ENCODE measurements at regions not wholly inside any gene's neighbourhood (a gene's known extent, or its start where the extent isn't known, plus 50 kb on each side); places are given as distances from the start of the nearest gene placed in this dataset.
"Not testable (repeated sequence)": the region's sequence is repeated elsewhere in the genome, so short reads cannot be mapped to it uniquely, and the experiment has no call there.

- H3K9me3 ChIP-seq (ENCODE audit: control insufficient read depth, low read length) = no peaks in the 10 kb centered on the region
- 2 to 7% methylated on average over 10 to 12 of the region's 14 CpGs for WGBS, 2 experiments (ENCODE audit: insufficient coverage in 2 of 2)
Observed at GRCh38 chr4:112817933-112818593, 181.1 kb downstream of the LARP7 start.

GRCh38 chr4:112818594-112818965 lies 181.6 kb downstream of the LARP7 start:
- H3K4me1 ChIP-seq (ENCODE audit: control insufficient read depth, insufficient read depth, low read length, poor library complexity, severe bottlenecking) = peaks cover 25% of the 10 kb centered on the region
- peak overlapping the region; percentile 95 for H3K27ac ChIP-seq (ENCODE audit: low read depth, low read length, severe bottlenecking)
- H3K9me3 ChIP-seq (ENCODE audit: control insufficient read depth, low read length) = no peaks in the 10 kb centered on the region
- WGBS, 2 experiments (ENCODE audit: insufficient coverage in 2 of 2) = 60 to 64% methylated on average over 1 of the region's 3 CpGs
- H3K4me3 ChIP-seq (ENCODE audit: extremely low read depth, insufficient read depth, low read length, poor library complexity, severe bottlenecking) = peak overlapping the region; percentile 36
- H3K36me3 ChIP-seq (ENCODE audit: control insufficient read depth, insufficient read depth, low read length) = peaks cover 4% of the 10 kb centered on the region

More at GRCh38 chr4:112817933-112818593, 181.1 kb downstream of the LARP7 start:
- H3K27ac ChIP-seq (ENCODE audit: low read depth, low read length, severe bottlenecking) = peak overlapping the region; percentile 95
- H3K36me3 ChIP-seq (ENCODE audit: control insufficient read depth, insufficient read depth, low read length) = peaks cover 4% of the 10 kb centered on the region
- peaks cover 27% of the 10 kb centered on the region for H3K4me1 ChIP-seq (ENCODE audit: control insufficient read depth, insufficient read depth, low read length, poor library complexity, severe bottlenecking)
- H3K4me3 ChIP-seq (ENCODE audit: extremely low read depth, insufficient read depth, low read length, poor library complexity, severe bottlenecking) = peak overlapping the region; percentile 36

- 80 to 94% methylated on average over 1 to 3 of the region's 5 CpGs for WGBS, 2 experiments (ENCODE audit: insufficient coverage in 2 of 2)
- Histone ChIP-seq H3K9me3 (ENCODE audit: control insufficient read depth, low read length) (no peaks in the 10 kb centered on the region), H3K36me3 (ENCODE audit: control insufficient read depth, insufficient read depth, low read length) (peaks cover 5% of the 10 kb centered on the region), H3K4me3 (ENCODE audit: extremely low read depth, insufficient read depth, low read length, poor library complexity, severe bottlenecking) (no peak overlapping the region), H3K27ac (ENCODE audit: low read depth, low read length, severe bottlenecking) (no peak overlapping the region), H3K4me1 (ENCODE audit: control insufficient read depth, insufficient read depth, low read length, poor library complexity, severe bottlenecking) (peaks cover 20% of the 10 kb centered on the region)
Observed at GRCh38 chr4:112819729-112820128, 182.8 kb downstream of the LARP7 start.

- Histone ChIP-seq H3K4me3 (ENCODE audit: extremely low read depth, insufficient read depth, low read length, poor library complexity, severe bottlenecking) (no peak overlapping the region), H3K9me3 (ENCODE audit: control insufficient read depth, low read length) (no peaks in the 10 kb centered on the region), H3K4me1 (ENCODE audit: control insufficient read depth, insufficient read depth, low read length, poor library complexity, severe bottlenecking) (peaks cover 12% of the 10 kb centered on the region), H3K27ac (ENCODE audit: low read depth, low read length, severe bottlenecking) (peak overlapping the region; percentile 33), H3K36me3 (ENCODE audit: control insufficient read depth, insufficient read depth, low read length) (peaks cover 8% of the 10 kb centered on the region)
Observed at GRCh38 chr4:112823156-112823555, 186.2 kb downstream of the LARP7 start.

GRCh38 chr4:112823606-112824005 lies 186.7 kb downstream of the LARP7 start:
- peak overlapping the region; percentile 33 for H3K27ac ChIP-seq (ENCODE audit: low read depth, low read length, severe bottlenecking)
- H3K9me3 ChIP-seq (ENCODE audit: control insufficient read depth, low read length) = no peaks in the 10 kb centered on the region
- peaks cover 10% of the 10 kb centered on the region for H3K4me1 ChIP-seq (ENCODE audit: control insufficient read depth, insufficient read depth, low read length, poor library complexity, severe bottlenecking)
- WGBS, 2 experiments (ENCODE audit: insufficient coverage in 2 of 2) = no CpG with 5 or more reads among the region's 2 CpGs
- H3K36me3 ChIP-seq (ENCODE audit: control insufficient read depth, insufficient read depth, low read length) = peaks cover 8% of the 10 kb centered on the region
- H3K4me3 ChIP-seq (ENCODE audit: extremely low read depth, insufficient read depth, low read length, poor library complexity, severe bottlenecking) = no peak overlapping the region

GRCh38 chr4:112830753-112831386 lies 193.9 kb downstream of the LARP7 start:
- H3K36me3 ChIP-seq (ENCODE audit: control insufficient read depth, insufficient read depth, low read length) = peaks cover 6% of the 10 kb centered on the region
- H3K27ac ChIP-seq (ENCODE audit: low read depth, low read length, severe bottlenecking) = no peak overlapping the region
- peaks cover 11% of the 10 kb centered on the region for H3K9me3 ChIP-seq (ENCODE audit: control insufficient read depth, low read length)
- no peaks in the 10 kb centered on the region for H3K4me1 ChIP-seq (ENCODE audit: control insufficient read depth, insufficient read depth, low read length, poor library complexity, severe bottlenecking)
- WGBS, 2 experiments (ENCODE audit: insufficient coverage in 2 of 2) = 93 to 97% methylated on average over 15 to 22 of the region's 23 CpGs
- no peak overlapping the region for H3K4me3 ChIP-seq (ENCODE audit: extremely low read depth, insufficient read depth, low read length, poor library complexity, severe bottlenecking)

GRCh38 chr4:112832493-112832892 lies 195.6 kb downstream of the LARP7 start:
- Histone ChIP-seq H3K36me3 (ENCODE audit: control insufficient read depth, insufficient read depth, low read length) (peaks cover 6% of the 10 kb centered on the region), H3K9me3 (ENCODE audit: control insufficient read depth, low read length) (peaks cover 23% of the 10 kb centered on the region), H3K27ac (ENCODE audit: low read depth, low read length, severe bottlenecking) (no peak overlapping the region), H3K4me1 (ENCODE audit: control insufficient read depth, insufficient read depth, low read length, poor library complexity, severe bottlenecking) (no peaks in the 10 kb centered on the region), H3K4me3 (ENCODE audit: extremely low read depth, insufficient read depth, low read length, poor library complexity, severe bottlenecking) (no peak overlapping the region)

GRCh38 chr4:112836895-112837294 lies 200.0 kb downstream of the LARP7 start:
- no peaks in the 10 kb centered on the region for H3K4me1 ChIP-seq (ENCODE audit: control insufficient read depth, insufficient read depth, low read length, poor library complexity, severe bottlenecking)
- H3K4me3 ChIP-seq (ENCODE audit: extremely low read depth, insufficient read depth, low read length, poor library complexity, severe bottlenecking) = no peak overlapping the region
- peaks cover 2% of the 10 kb centered on the region for H3K36me3 ChIP-seq (ENCODE audit: control insufficient read depth, insufficient read depth, low read length)
- 50 to 60% methylated on average over 1 of the region's 1 CpG for WGBS, 2 experiments (ENCODE audit: insufficient coverage in 2 of 2)
- H3K27ac ChIP-seq (ENCODE audit: low read depth, low read length, severe bottlenecking) = no peak overlapping the region
- H3K9me3 ChIP-seq (ENCODE audit: control insufficient read depth, low read length) = peaks cover 17% of the 10 kb centered on the region

GRCh38 chr4:112838015-112838414 lies 201.1 kb downstream of the LARP7 start:
- not testable (repeated sequence) for H3K4me1 ChIP-seq (ENCODE audit: control insufficient read depth, insufficient read depth, low read length, poor library complexity, severe bottlenecking); H3K36me3 ChIP-seq (ENCODE audit: control insufficient read depth, insufficient read depth, low read length); H3K27ac ChIP-seq (ENCODE audit: low read depth, low read length, severe bottlenecking); H3K4me3 ChIP-seq (ENCODE audit: extremely low read depth, insufficient read depth, low read length, poor library complexity, severe bottlenecking)
- H3K9me3 ChIP-seq (ENCODE audit: control insufficient read depth, low read length) = peaks cover 17% of the 10 kb centered on the region
- 100% methylated on average over 1 of the region's 1 CpG; no CpG with 5 or more reads in 1 of the 2 experiments for WGBS, 2 experiments (ENCODE audit: insufficient coverage in 2 of 2)

GRCh38 chr4:112840061-112840460 lies 203.1 kb downstream of the LARP7 start:
- Histone ChIP-seq H3K27ac (ENCODE audit: low read depth, low read length, severe bottlenecking) (no peak overlapping the region), H3K36me3 (ENCODE audit: control insufficient read depth, insufficient read depth, low read length) (no peaks in the 10 kb centered on the region), H3K4me3 (ENCODE audit: extremely low read depth, insufficient read depth, low read length, poor library complexity, severe bottlenecking) (no peak overlapping the region), H3K9me3 (ENCODE audit: control insufficient read depth, low read length) (peaks cover 17% of the 10 kb centered on the region), H3K4me1 (ENCODE audit: control insufficient read depth, insufficient read depth, low read length, poor library complexity, severe bottlenecking) (no peaks in the 10 kb centered on the region)

- WGBS, 2 experiments (ENCODE audit: insufficient coverage in 2 of 2) = no CpG with 5 or more reads among the region's 1 CpG
- no peaks in the 10 kb centered on the region for H3K4me1 ChIP-seq (ENCODE audit: control insufficient read depth, insufficient read depth, low read length, poor library complexity, severe bottlenecking)
- no peak overlapping the region for H3K27ac ChIP-seq (ENCODE audit: low read depth, low read length, severe bottlenecking)
Observed at GRCh38 chr4:112840619-112841018, 203.7 kb downstream of the LARP7 start.

More at GRCh38 chr4:112840619-112841018, 203.7 kb downstream of the LARP7 start:
- peaks cover 16% of the 10 kb centered on the region for H3K9me3 ChIP-seq (ENCODE audit: control insufficient read depth, low read length)
- H3K36me3 ChIP-seq (ENCODE audit: control insufficient read depth, insufficient read depth, low read length) = no peaks in the 10 kb centered on the region
- no peak overlapping the region for H3K4me3 ChIP-seq (ENCODE audit: extremely low read depth, insufficient read depth, low read length, poor library complexity, severe bottlenecking)

Data from mesodermal cell (in vitro differentiated cells).